ENCODE measurements at regions not wholly inside any gene's neighbourhood (a gene's known extent, or its start where the extent isn't known, plus 50 kb on each side); places are given as distances from the start of the nearest gene placed in this dataset.

GRCh38 chr12:93245543-93245942, 132.2 kb upstream of the NUDT4 start:
- TF ChIP-seq CTCF (IDR thresholded peaks at IDR 0.05; ENCODE audit: poor library complexity), result no peak
- TF ChIP-seq EZH2phosphoT487 (IDR thresholded peaks at IDR 0.05; ENCODE audit: low read depth, severe bottlenecking, unreplicated experiment), result no peak
- no peak for TF ChIP-seq EZH2 (IDR thresholded peaks at IDR 0.05; ENCODE audit: borderline replicate concordance)
